Neural crest cell (in vitro differentiated cells): ENCODE measurements at regions not wholly inside any gene's neighbourhood (a gene's known extent, or its start where the extent isn't known, plus 50 kb on each side); places are given as distances from the start of the nearest gene placed in this dataset.

Source experiments
- DNase-seq: peaks from one replicate; pipeline ENCODE4 v3.0.0; 2021; ENCODE audit warnings: low read depth, mixed read lengths, low spot score
- H3K27ac Mint-ChIP-seq: one replicate; pipeline ENCODE4 v1.8.0; 2021; ENCODE audit warnings: mild to moderate bottlenecking, mixed read lengths; ENCODE audit not compliant: unreplicated experiment
- H3K27me3 Mint-ChIP-seq: 2 replicates; pipeline ENCODE4 v1.8.0; 2021; ENCODE audit warnings: low read depth, mild to moderate bottlenecking, mixed read lengths
- H3K36me3 Mint-ChIP-seq: 2 replicates; pipeline ENCODE4 v1.8.0; 2021; ENCODE audit warnings: low read depth, mild to moderate bottlenecking, mixed read lengths
- H3K4me1 Mint-ChIP-seq: 2 replicates; pipeline ENCODE4 v1.8.0; 2021; ENCODE audit warnings: mixed read lengths
- H3K4me3 Mint-ChIP-seq: one replicate; pipeline ENCODE4 v1.8.0; 2021; ENCODE audit warnings: mild to moderate bottlenecking, mixed read lengths
- H3K9me3 Mint-ChIP-seq: 2 replicates; pipeline ENCODE4 v1.8.0; 2021; ENCODE audit warnings: mixed read lengths
- TF ChIP-seq, protein P1 (sequence below): fragments of 200-600 bp; sonication (generic); conservative IDR thresholded peaks from 2 replicates; pipeline ENCODE4 v1.5.0; 2021; ENCODE audit warnings: antibody characterized with exemption, mild to moderate bottlenecking

DNA sequence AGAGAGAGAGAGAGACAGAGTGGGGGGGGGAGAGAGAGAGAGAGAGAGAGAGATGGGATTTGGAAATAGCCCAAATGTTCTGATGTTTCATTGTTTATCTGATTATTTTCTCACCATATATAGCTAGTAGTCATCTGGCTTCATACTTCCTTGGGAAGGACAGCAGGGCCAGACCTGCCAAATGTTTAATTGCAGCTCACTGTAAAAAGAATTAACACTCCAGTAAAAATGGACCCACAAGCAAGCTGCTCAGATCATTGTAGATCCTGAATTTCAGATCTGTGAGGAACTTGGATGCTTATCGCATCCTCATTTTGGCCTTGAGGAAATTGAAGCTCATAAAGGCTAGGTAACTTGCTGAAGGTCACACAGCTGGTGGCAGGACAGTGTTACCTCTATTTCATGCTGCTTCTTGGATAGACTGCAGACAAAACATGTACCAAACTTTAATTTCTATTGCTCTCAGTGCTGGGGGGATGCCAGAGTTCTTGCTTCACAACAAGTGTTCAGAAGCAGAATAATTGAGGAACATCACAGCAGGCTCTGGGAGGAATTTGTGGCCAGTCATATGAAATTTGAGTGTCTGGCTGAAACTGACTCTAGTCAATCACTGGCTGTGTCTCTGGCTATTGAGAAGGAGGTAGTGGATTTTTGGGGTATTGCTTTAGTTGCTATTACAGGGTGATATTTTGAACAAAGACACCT is 223.5 kb downstream of the PIK3C3 start:
- no peaks in the 10 kb centered on the region for H3K27me3 Mint-ChIP-seq
- TF ChIP-seq, protein P1, sequence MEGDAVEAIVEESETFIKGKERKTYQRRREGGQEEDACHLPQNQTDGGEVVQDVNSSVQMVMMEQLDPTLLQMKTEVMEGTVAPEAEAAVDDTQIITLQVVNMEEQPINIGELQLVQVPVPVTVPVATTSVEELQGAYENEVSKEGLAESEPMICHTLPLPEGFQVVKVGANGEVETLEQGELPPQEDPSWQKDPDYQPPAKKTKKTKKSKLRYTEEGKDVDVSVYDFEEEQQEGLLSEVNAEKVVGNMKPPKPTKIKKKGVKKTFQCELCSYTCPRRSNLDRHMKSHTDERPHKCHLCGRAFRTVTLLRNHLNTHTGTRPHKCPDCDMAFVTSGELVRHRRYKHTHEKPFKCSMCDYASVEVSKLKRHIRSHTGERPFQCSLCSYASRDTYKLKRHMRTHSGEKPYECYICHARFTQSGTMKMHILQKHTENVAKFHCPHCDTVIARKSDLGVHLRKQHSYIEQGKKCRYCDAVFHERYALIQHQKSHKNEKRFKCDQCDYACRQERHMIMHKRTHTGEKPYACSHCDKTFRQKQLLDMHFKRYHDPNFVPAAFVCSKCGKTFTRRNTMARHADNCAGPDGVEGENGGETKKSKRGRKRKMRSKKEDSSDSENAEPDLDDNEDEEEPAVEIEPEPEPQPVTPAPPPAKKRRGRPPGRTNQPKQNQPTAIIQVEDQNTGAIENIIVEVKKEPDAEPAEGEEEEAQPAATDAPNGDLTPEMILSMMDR, result no peak
- no peaks in the 10 kb centered on the region for H3K36me3 Mint-ChIP-seq
- H3K4me1 Mint-ChIP-seq, result peaks cover 4% of the 10 kb centered on the region
- no peak overlapping the region for H3K27ac Mint-ChIP-seq
- no peak for DNase-seq
- H3K4me3 Mint-ChIP-seq, result no peak overlapping the region
- H3K9me3 Mint-ChIP-seq, result no peaks in the 10 kb centered on the region

GRCh38 chr18:42179542-42180121 is 224.6 kb downstream of the PIK3C3 start:
- TF ChIP-seq, protein P1, result no peak
- Mint-ChIP-seq H3K27me3 (no peaks in the 10 kb centered on the region), H3K27ac (no peak overlapping the region), H3K4me3 (no peak overlapping the region), H3K4me1 (peaks cover 4% of the 10 kb centered on the region), H3K36me3 (no peaks in the 10 kb centered on the region), H3K9me3 (peaks cover 6% of the 10 kb centered on the region)
- DNase-seq, result no peak

- H3K27ac Mint-ChIP-seq, result no peak overlapping the region
- no peak for DNase-seq
- H3K27me3 Mint-ChIP-seq, result no peaks in the 10 kb centered on the region
- no peak overlapping the region for H3K4me3 Mint-ChIP-seq
- no peaks in the 10 kb centered on the region for H3K36me3 Mint-ChIP-seq
- TF ChIP-seq, protein P1, result no peak
- peaks cover 4% of the 10 kb centered on the region for H3K4me1 Mint-ChIP-seq
- peaks cover 6% of the 10 kb centered on the region for H3K9me3 Mint-ChIP-seq
Measured at GRCh38 chr18:42181474-42181873, 226.4 kb downstream of the PIK3C3 start.

GRCh38 chr18:42182728-42183700 is 228.0 kb downstream of the PIK3C3 start:
- TF ChIP-seq, protein P1, result no peak
- Mint-ChIP-seq H3K4me1 (peaks cover 9% of the 10 kb centered on the region), H3K27me3 (no peaks in the 10 kb centered on the region), H3K9me3 (peaks cover 6% of the 10 kb centered on the region), H3K27ac (no peak overlapping the region), H3K36me3 (no peaks in the 10 kb centered on the region), H3K4me3 (no peak overlapping the region)
- no peak for DNase-seq

DNA sequence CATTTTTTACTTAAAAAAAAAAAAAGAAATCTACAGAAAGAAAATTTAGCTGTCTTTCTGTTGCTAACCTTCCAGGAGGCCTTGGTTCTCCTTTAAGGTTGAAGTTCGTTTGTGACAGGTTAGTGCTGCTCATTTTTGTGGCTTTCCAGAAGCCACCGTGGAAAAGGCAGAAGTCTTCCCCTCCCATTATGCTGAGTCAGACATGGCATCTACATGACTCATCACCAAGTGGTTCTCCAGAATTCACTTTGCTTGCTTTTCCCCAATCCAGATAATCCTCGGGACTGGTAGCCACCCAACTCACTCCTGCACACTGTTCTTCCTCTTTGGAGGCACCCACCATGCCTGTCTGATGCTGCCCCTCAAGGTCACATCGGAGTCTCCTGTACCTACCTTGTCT is 228.7 kb downstream of the PIK3C3 start:
- DNase-seq, result no peak
- H3K36me3 Mint-ChIP-seq, result no peaks in the 10 kb centered on the region
- no peak overlapping the region for H3K4me3 Mint-ChIP-seq
- H3K27me3 Mint-ChIP-seq, result no peaks in the 10 kb centered on the region
- H3K4me1 Mint-ChIP-seq, result peaks cover 14% of the 10 kb centered on the region
- H3K9me3 Mint-ChIP-seq, result peaks cover 6% of the 10 kb centered on the region
- TF ChIP-seq, protein P1, result no peak
- peak overlapping the region; percentile 86 for H3K27ac Mint-ChIP-seq
